SK-N-MC (cell line): ENCODE measurements at regions not wholly inside any gene's neighbourhood (a gene's known extent, or its start where the extent isn't known, plus 50 kb on each side); places are given as distances from the start of the nearest gene placed in this dataset.

Experiments used
- EZH2 ChIP-seq: fragments of 200-600 bp; sonication (generic); IDR thresholded peaks from one replicate; pipeline ENCODE4 v1.6.1; 2017; ENCODE audit warnings: antibody characterized with exemption
- POLR2AphosphoS5 ChIP-seq: IDR thresholded peaks from 2 replicates; pipeline ENCODE4 v1.6.1; 2012; ENCODE audit warnings: mild to moderate bottlenecking, low read depth, low read length, borderline replicate concordance

GRCh38 chr14:98138666-98139065 lies 1133.3 kb downstream of the BCL11B start:
- no peak for TF ChIP-seq EZH2
- TF ChIP-seq POLR2AphosphoS5 = no peak
